HepG2 (cell line): ENCODE measurements at regions not wholly inside any gene's neighbourhood (a gene's known extent, or its start where the extent isn't known, plus 50 kb on each side); places are given as distances from the start of the nearest gene placed in this dataset.

Source experiments
- ATAC-seq: fragments of 200-7000 bp; cut with Tn5 transposase; 3 replicates; pipeline ENCODE4 v1.9.1; 2020; ENCODE audit warnings: mild to moderate bottlenecking, moderate library complexity
- BruUV-seq: library from RNA; stranded (reverse); fragments of 400-500 nt; replicated peaks from 2 replicates; lab custom pipeline; 2021; lab: Mats Ljungman, UMichigan
- CTCF ChIA-PET: fragments of 300-600 bp; formaldehyde crosslinking; extraction: SDS; loops from one replicate; lab custom pipeline; 2021; ENCODE audit warnings: low total read pairs, inconsistent platforms, low intra/inter-chr PET ratio; lab: Yijun Ruan, JAX
- POLR2A ChIA-PET: fragments of 350-600 bp; sonication (Branson Sonifier 250); formaldehyde crosslinking; loops from one replicate; lab custom pipeline; 2020; ENCODE audit warnings: antibody characterized with exemption, inconsistent platforms; lab: Yijun Ruan, JAX
- DNase-seq: peaks from one replicate; pipeline ENCODE4 v3.0.0-alpha.2; 2015; ENCODE audit warnings: low spot score
- FAIRE-seq: peaks from 3 replicates; lab custom pipeline; 2011; peaks lifted over from hg19 to GRCh38; lab: Jason Lieb, UNC
- H2AFZ ChIP-seq: one replicate; pipeline ENCODE4 v1.6.1; 2011; ENCODE audit warnings: low read length, inconsistent platforms
- H3K27ac ChIP-seq: fragments of 300-600 bp; 3 replicates; pipeline ENCODE4 v1.8.0; 2011; ENCODE audit warnings: mixed run types, mild to moderate bottlenecking, mixed read lengths, low read length, inconsistent platforms; ENCODE audit not compliant: insufficient read depth; ENCODE audit errors: extremely low read length
- H3K27me3 ChIP-seq, 2 experiments: fragments of 200-600 bp in 1 of 2; 2 replicates in 1 of 2; 3 replicates in 1 of 2; pipeline versions ENCODE4 v1.6.0 to v1.8.0; 2011; ENCODE audit warnings: low read length in 2 of 2, mild to moderate bottlenecking in 2 of 2, moderate library complexity in 2 of 2, inconsistent platforms in 1 of 2; ENCODE audit not compliant: insufficient read depth in 2 of 2, control insufficient read depth in 1 of 2
- H3K36me3 ChIP-seq, 2 experiments: fragments of 200-600 bp in 1 of 2; replicated peaks in 1 of 2; 2 replicates in 1 of 2; 3 replicates in 1 of 2; pipeline versions ENCODE4 v1.5.1 to v1.8.0; 2011; ENCODE audit warnings: low read length in 2 of 2, inconsistent platforms in 1 of 2; ENCODE audit not compliant: insufficient read depth in 2 of 2, control insufficient read depth in 1 of 2
- H3K4me1 ChIP-seq: 2 replicates; pipeline ENCODE4 v1.5.1; 2012; ENCODE audit warnings: low read length, inconsistent platforms; ENCODE audit not compliant: insufficient read depth
- H3K4me2 ChIP-seq: 2 replicates; pipeline ENCODE4 v1.6.0; 2011; ENCODE audit warnings: low read depth, low read length, inconsistent platforms
- H3K4me3 ChIP-seq, 3 experiments: fragments of 200-600 bp in 1 of 3; sonication (generic), shearing (Covaris generic) in 1 of 3; replicated peaks in 1 of 3; 2 replicates each; pipeline ENCODE4 v1.5.1; 2011 to 2016; ENCODE audit warnings: low read length in 3 of 3, inconsistent platforms in 2 of 3, low read depth in 2 of 3, mild to moderate bottlenecking in 2 of 3, control low read depth in 1 of 3, mixed read lengths in 1 of 3; ENCODE audit not compliant: insufficient read depth in 1 of 3
- H3K79me2 ChIP-seq: one replicate; pipeline ENCODE4 v1.6.1; 2011; ENCODE audit warnings: low read length, inconsistent platforms; ENCODE audit not compliant: insufficient read depth
- H3K9ac ChIP-seq: 2 replicates; pipeline ENCODE4 v1.6.0; 2011; ENCODE audit warnings: mild to moderate bottlenecking, low read depth, low read length, inconsistent platforms; ENCODE audit not compliant: insufficient read depth
- H3K9me3 ChIP-seq: 2 replicates; pipeline ENCODE4 v1.5.1; 2012; ENCODE audit warnings: mild to moderate bottlenecking, low read length
- H4K20me1 ChIP-seq: 2 replicates; pipeline ENCODE4 v1.6.0; 2011; ENCODE audit warnings: inconsistent platforms, mild to moderate bottlenecking, low read length, moderate library complexity; ENCODE audit not compliant: insufficient read depth
- E2F2 ChIP-seq: sonication (generic); formaldehyde crosslinking; IDR thresholded peaks from 2 replicates; pipeline ENCODE4 v1.4.0; 2020; ENCODE audit warnings: missing genetic modification reagents, borderline replicate concordance
- GPBP1L1 ChIP-seq: sonication (generic); formaldehyde crosslinking; IDR thresholded peaks from 2 replicates; pipeline ENCODE4 v1.5.0; 2020; ENCODE audit warnings: mild to moderate bottlenecking, missing genetic modification reagents
- HMGA1 ChIP-seq: sonication (generic); formaldehyde crosslinking; conservative IDR thresholded peaks from 2 replicates; pipeline ENCODE4 v1.4.0; 2020; ENCODE audit warnings: missing genetic modification reagents
- NBN ChIP-seq: fragments of 450-650 bp; conservative IDR thresholded peaks from 2 replicates; pipeline ENCODE4 v1.6.1; 2017
- NFYC ChIP-seq: IDR thresholded peaks from 2 replicates; pipeline ENCODE4 v1.6.1; 2016; ENCODE audit warnings: missing genetic modification reagents, missing compliant biosample characterization
- SETDB1 ChIP-seq: sonication (generic); formaldehyde crosslinking; IDR thresholded peaks from 2 replicates; pipeline ENCODE4 v1.5.1; 2020; ENCODE audit warnings: missing genetic modification reagents, mild to moderate bottlenecking, borderline replicate concordance
- SRY ChIP-seq: sonication (generic); formaldehyde crosslinking; IDR thresholded peaks from 2 replicates; pipeline ENCODE4 v1.8.0; 2022; ENCODE audit warnings: mild to moderate bottlenecking, missing genetic modification reagents
- THAP9 ChIP-seq: sonication (generic); formaldehyde crosslinking; IDR thresholded peaks from 2 replicates; pipeline ENCODE4; 2020; ENCODE audit warnings: missing genetic modification reagents, mild to moderate bottlenecking, borderline replicate concordance
- WIZ ChIP-seq: sonication (generic); formaldehyde crosslinking; IDR thresholded peaks from 2 replicates; pipeline ENCODE4 v1.5.1; 2020; ENCODE audit warnings: mild to moderate bottlenecking, missing genetic modification reagents
- ZEB1 ChIP-seq: IDR thresholded peaks from 2 replicates; pipeline ENCODE4 v1.6.1; 2012; ENCODE audit warnings: mild to moderate bottlenecking, low read depth, inconsistent platforms; ENCODE audit not compliant: insufficient replicate concordance
- ZNF180 ChIP-seq: sonication (generic); formaldehyde crosslinking; IDR thresholded peaks from 2 replicates; pipeline ENCODE4 v1.4.0; 2020; ENCODE audit warnings: low read depth, missing genetic modification reagents, borderline replicate concordance
- ZNF333 ChIP-seq: sonication (generic); formaldehyde crosslinking; IDR thresholded peaks from 2 replicates; pipeline ENCODE4 v1.4.0; 2020; ENCODE audit warnings: mild to moderate bottlenecking, missing genetic modification reagents, borderline replicate concordance
- ZNF619 ChIP-seq: sonication (generic); formaldehyde crosslinking; IDR thresholded peaks from 2 replicates; pipeline ENCODE4 v1.4.0; 2020; ENCODE audit warnings: mild to moderate bottlenecking, missing genetic modification reagents
- WGBS: methylation state at CpG from one replicate; pipeline ENCODE4 v1.1.6; 2017; ENCODE audit warnings: low lambda C conversion rate; 5-methylcytosine and 5-hydroxymethylcytosine counted together
- in situ Hi-C: cut with HindIII; loops from 2 replicates; pipeline ENCODE4 v1.10.0; 2017; ENCODE audit warnings: low pct_unique_long_range_greater_than_20kb; ENCODE audit not compliant: extremely low pct_ligation_motif_present
- intact Hi-C: fragments of 100-400 bp; cut with micrococcal nuclease; formaldehyde crosslinking; loops from one replicate; pipeline ENCODE4 v1.10.0; 2022; ENCODE audit not compliant: unreplicated experiment

- no peak for ATAC-seq
- BruUV-seq = no TSS peak
- H3K36me3 ChIP-seq = no peaks in the 10 kb centered on the region
- intact Hi-C loops (no loop called here), in situ Hi-C loops (no loop called here)
- POLR2A ChIA-PET = no interaction called here
- H4K20me1 ChIP-seq = no peaks in the 10 kb centered on the region
- WGBS = 88% methylated on average over 1 of the region's 1 CpG
- H3K27ac ChIP-seq = no peak overlapping the region
- no peak overlapping the region for H3K9ac ChIP-seq
- H3K4me3 ChIP-seq = no peak overlapping the region
- H3K79me2 ChIP-seq = no peaks in the 10 kb centered on the region
- no peaks in the 10 kb centered on the region for H3K27me3 ChIP-seq
- no peak overlapping the region for H2AFZ ChIP-seq
- no peaks in the 10 kb centered on the region for H3K4me1 ChIP-seq
- CTCF ChIA-PET = no interaction called here
- H3K4me2 ChIP-seq = no peak overlapping the region
- DNase-seq = no peak
- TF ChIP-seq ZNF333 (CRISPR knock-in tag) = no peak
- TF ChIP-seq ZEB1 = no peak
- no peak for TF ChIP-seq SETDB1 (CRISPR knock-in tag)
- TF ChIP-seq NFYC (CRISPR knock-in tag) = no peak
- TF ChIP-seq WIZ (CRISPR knock-in tag) = no peak
- no peak for FAIRE-seq
- H3K9me3 ChIP-seq = peaks cover 38% of the 10 kb centered on the region
Observed at GRCh38 chr13:103283451-103283820, 217.2 kb upstream of the SLC10A2 start.

GRCh38 chr13:103282571-103283450 is 216.6 kb upstream of the SLC10A2 start:
- in situ Hi-C loops = no loop called here
- no peaks in the 10 kb centered on the region for H3K79me2 ChIP-seq
- no peak overlapping the region for H3K27ac ChIP-seq
- 17% methylated on average over 11 of the region's 14 CpGs for WGBS
- no peaks in the 10 kb centered on the region for H3K36me3 ChIP-seq
- H3K4me2 ChIP-seq = no peak overlapping the region
- peaks cover 38% of the 10 kb centered on the region for H3K9me3 ChIP-seq
- CTCF ChIA-PET = no interaction called here
- no TSS peak for BruUV-seq
- intact Hi-C loops = no loop called here
- no peaks in the 10 kb centered on the region for H3K27me3 ChIP-seq
- FAIRE-seq = no peak
- POLR2A ChIA-PET = no interaction called here
- ATAC-seq = no peak
- no peak overlapping the region for H3K9ac ChIP-seq
- H2AFZ ChIP-seq = no peak overlapping the region
- no peaks in the 10 kb centered on the region for H3K4me1 ChIP-seq
- H3K4me3 ChIP-seq = no peak overlapping the region
- no peak for DNase-seq
- H4K20me1 ChIP-seq = no peaks in the 10 kb centered on the region
- no peak for TF ChIP-seq ZNF619 (CRISPR knock-in tag)
- no peak for TF ChIP-seq GPBP1L1 (CRISPR knock-in tag)
- no peak for TF ChIP-seq NBN
- no peak for TF ChIP-seq ZNF180 (CRISPR knock-in tag)
- TF ChIP-seq HMGA1 = no peak
- TF ChIP-seq SRY (CRISPR knock-in tag) = no peak
- no peak for TF ChIP-seq E2F2 (CRISPR knock-in tag)
- no peak for TF ChIP-seq THAP9
